ENCODE measurements at regions not wholly inside any gene's neighbourhood (a gene's known extent, or its start where the extent isn't known, plus 50 kb on each side); places are given as distances from the start of the nearest gene placed in this dataset.

GRCh38 chr5:41670854-41671479 lies 160.6 kb upstream of the PLCXD3 start:
- no peak for DNase-seq

GRCh38 chr5:41670216-41670615 lies 159.8 kb upstream of the PLCXD3 start:
- no peak for DNase-seq

- DNase-seq, result no peak
These were observed 150.9 kb upstream of the PLCXD3 start for GRCh38 chr5:41661254-41661653.

- no peak for DNase-seq
These were observed 146.2 kb upstream of the PLCXD3 start for GRCh38 chr5:41656597-41656996.

GRCh38 chr5:41650131-41650530 lies 139.7 kb upstream of the PLCXD3 start:
- DNase-seq, result no peak

- DNase-seq, result no peak
These were observed 139.3 kb upstream of the PLCXD3 start for GRCh38 chr5:41649659-41650058.

- no peak for DNase-seq
These were observed 138.6 kb upstream of the PLCXD3 start for GRCh38 chr5:41648996-41649395.

- DNase-seq, result no peak
These were observed 131.2 kb upstream of the PLCXD3 start for GRCh38 chr5:41641621-41642020.

- no peak for DNase-seq
These were observed 128.3 kb upstream of the PLCXD3 start for GRCh38 chr5:41638685-41639084.

- DNase-seq, result no peak
These were observed 127.5 kb upstream of the PLCXD3 start for GRCh38 chr5:41637869-41638268.

GRCh38 chr5:41637424-41637823 lies 127.0 kb upstream of the PLCXD3 start:
- DNase-seq, result peak; percentile 19

GRCh38 chr5:41636605-41637004 lies 126.2 kb upstream of the PLCXD3 start:
- no peak for DNase-seq

GRCh38 chr5:41629897-41630296 lies 119.5 kb upstream of the PLCXD3 start:
- no peak for DNase-seq

- no peak for DNase-seq
These were observed 115.2 kb upstream of the PLCXD3 start for GRCh38 chr5:41625571-41625970.

- DNase-seq, result no peak
These were observed 111.0 kb upstream of the PLCXD3 start for GRCh38 chr5:41621420-41621819.

- no peak for DNase-seq
These were observed 107.6 kb upstream of the PLCXD3 start for GRCh38 chr5:41617843-41618515.

- no peak for DNase-seq
These were observed 100.0 kb upstream of the PLCXD3 start for GRCh38 chr5:41610386-41610785.

- no peak for DNase-seq
These were observed 90.3 kb upstream of the PLCXD3 start for GRCh38 chr5:41600731-41601130.

- no peak for DNase-seq
These were observed 87.6 kb upstream of the PLCXD3 start for GRCh38 chr5:41598011-41598410.

- DNase-seq, result no peak
These were observed 77.3 kb upstream of the PLCXD3 start for GRCh38 chr5:41587668-41588067.

- no peak for DNase-seq
These were observed 64.8 kb upstream of the PLCXD3 start for GRCh38 chr5:41575110-41575779.

- no peak for DNase-seq
These were observed 64.0 kb upstream of the PLCXD3 start for GRCh38 chr5:41574391-41574790.

Measured in MV-4-11 (cell line).